ENCODE measurements at regions not wholly inside any gene's neighbourhood (a gene's known extent, or its start where the extent isn't known, plus 50 kb on each side); places are given as distances from the start of the nearest gene placed in this dataset.

GRCh38 chr7:123343611-123344010 is 143.8 kb upstream of the SLC13A1 start:
- no peaks in the 10 kb centered on the region for H3K27me3 ChIP-seq (ENCODE audit: insufficient read depth, low read length)
- H3K9me3 ChIP-seq (ENCODE audit: low read length), result no peaks in the 10 kb centered on the region
- H3K4me2 ChIP-seq (ENCODE audit: low read length), result no peak overlapping the region
- no peaks in the 10 kb centered on the region for H3K4me1 ChIP-seq (ENCODE audit: insufficient read depth, low read length, severe bottlenecking)
- H3K4me3 ChIP-seq (ENCODE audit: low read depth, low read length, poor library complexity, severe bottlenecking), result no peak overlapping the region
- H3K27ac ChIP-seq (ENCODE audit: low read depth, low read length, poor library complexity, severe bottlenecking), result no peak overlapping the region
- no peak overlapping the region for H2AFZ ChIP-seq (ENCODE audit: low read length)
- no peaks in the 10 kb centered on the region for H3K9me2 ChIP-seq (ENCODE audit: low read depth, low read length)
- no peaks in the 10 kb centered on the region for H3K36me3 ChIP-seq (ENCODE audit: insufficient read depth, low read length)
- H3F3A ChIP-seq (ENCODE audit: insufficient read depth, low read length), result no peaks in the 10 kb centered on the region
- H3K9ac ChIP-seq (ENCODE audit: low read length), result no peak overlapping the region
- H3K79me2 ChIP-seq (ENCODE audit: insufficient read depth, low read length), result no peaks in the 10 kb centered on the region
- no peaks in the 10 kb centered on the region for H4K20me1 ChIP-seq (ENCODE audit: insufficient read depth, low read length)
- TF ChIP-seq CTCF (IDR thresholded peaks at IDR 0.05; ENCODE audit: low read length) (no peak), EZH2 (IDR thresholded peaks at IDR 0.05; ENCODE audit: borderline replicate concordance, low read length) (no peak)

GRCh38 chr7:123341102-123341501 is 141.3 kb upstream of the SLC13A1 start:
- no peaks in the 10 kb centered on the region for H3K4me1 ChIP-seq (ENCODE audit: insufficient read depth, low read length, severe bottlenecking)
- H3K4me2 ChIP-seq (ENCODE audit: low read length), result no peak overlapping the region
- H3F3A ChIP-seq (ENCODE audit: insufficient read depth, low read length), result no peaks in the 10 kb centered on the region
- H3K36me3 ChIP-seq (ENCODE audit: insufficient read depth, low read length), result no peaks in the 10 kb centered on the region
- H2AFZ ChIP-seq (ENCODE audit: low read length), result no peak overlapping the region
- H3K27me3 ChIP-seq (ENCODE audit: insufficient read depth, low read length), result no peaks in the 10 kb centered on the region
- H3K9me3 ChIP-seq (ENCODE audit: low read length), result no peaks in the 10 kb centered on the region
- H3K9ac ChIP-seq (ENCODE audit: low read length), result no peak overlapping the region
- TF ChIP-seq EZH2 (IDR thresholded peaks at IDR 0.05; ENCODE audit: borderline replicate concordance, low read length) (no peak), CTCF (IDR thresholded peaks at IDR 0.05; ENCODE audit: low read length) (no peak)
- no peaks in the 10 kb centered on the region for H3K79me2 ChIP-seq (ENCODE audit: insufficient read depth, low read length)
- H3K27ac ChIP-seq (ENCODE audit: low read depth, low read length, poor library complexity, severe bottlenecking), result no peak overlapping the region
- no peaks in the 10 kb centered on the region for H3K9me2 ChIP-seq (ENCODE audit: low read depth, low read length)
- no peak overlapping the region for H3K4me3 ChIP-seq (ENCODE audit: low read depth, low read length, poor library complexity, severe bottlenecking)
- no peaks in the 10 kb centered on the region for H4K20me1 ChIP-seq (ENCODE audit: insufficient read depth, low read length)

- no peaks in the 10 kb centered on the region for H3K79me2 ChIP-seq (ENCODE audit: insufficient read depth, low read length)
- TF ChIP-seq CTCF (IDR thresholded peaks at IDR 0.05; ENCODE audit: low read length) (no peak), EZH2 (IDR thresholded peaks at IDR 0.05; ENCODE audit: borderline replicate concordance, low read length) (no peak)
- H3K4me2 ChIP-seq (ENCODE audit: low read length), result no peak overlapping the region
- no peak overlapping the region for H3K27ac ChIP-seq (ENCODE audit: low read depth, low read length, poor library complexity, severe bottlenecking)
- no peaks in the 10 kb centered on the region for H3K36me3 ChIP-seq (ENCODE audit: insufficient read depth, low read length)
- H2AFZ ChIP-seq (ENCODE audit: low read length), result no peak overlapping the region
- H3K9ac ChIP-seq (ENCODE audit: low read length), result no peak overlapping the region
- H3K9me2 ChIP-seq (ENCODE audit: low read depth, low read length), result no peaks in the 10 kb centered on the region
- H4K20me1 ChIP-seq (ENCODE audit: insufficient read depth, low read length), result no peaks in the 10 kb centered on the region
- H3K9me3 ChIP-seq (ENCODE audit: low read length), result no peaks in the 10 kb centered on the region
- H3K4me3 ChIP-seq (ENCODE audit: low read depth, low read length, poor library complexity, severe bottlenecking), result no peak overlapping the region
- H3K27me3 ChIP-seq (ENCODE audit: insufficient read depth, low read length), result no peaks in the 10 kb centered on the region
- no peaks in the 10 kb centered on the region for H3K4me1 ChIP-seq (ENCODE audit: insufficient read depth, low read length, severe bottlenecking)
- no peaks in the 10 kb centered on the region for H3F3A ChIP-seq (ENCODE audit: insufficient read depth, low read length)
Observed at GRCh38 chr7:123338688-123339087, 138.9 kb upstream of the SLC13A1 start.

All from OCI-LY1 (cell line).